SK-N-SH (cell line): ENCODE measurements at regions not wholly inside any gene's neighbourhood (a gene's known extent, or its start where the extent isn't known, plus 50 kb on each side); places are given as distances from the start of the nearest gene placed in this dataset.

Experiments used
- CTCF ChIA-PET: fragments of 300-600, 350-600 bp; formaldehyde crosslinking; extraction: SDS; loops from one replicate; lab custom pipeline; 2021; lab: Yijun Ruan, JAX
- POLR2A ChIA-PET: fragments of 350-600 bp; sonication (Branson Sonifier 250); formaldehyde crosslinking; extraction: SDS; loops from one replicate; lab custom pipeline; 2020; ENCODE audit warnings: antibody characterized with exemption, inconsistent platforms; lab: Yijun Ruan, JAX
- DNase-seq: peaks from one replicate; pipeline ENCODE4 v3.0.0; 2012
- H2AFZ ChIP-seq: fragments of 200-600 bp; sonication (generic); 2 replicates; pipeline ENCODE4 v1.8.1; 2016; ENCODE audit warnings: antibody characterized with exemption, mild to moderate bottlenecking, low read depth
- H3F3A ChIP-seq: fragments of 200-600 bp; sonication (generic); replicated peaks from 2 replicates; pipeline ENCODE3; 2016; ENCODE audit warnings: antibody characterized with exemption, mild to moderate bottlenecking; ENCODE audit not compliant: insufficient read depth
- H3K27ac ChIP-seq, 2 experiments: fragments of 200-500 bp in 1 of 2; fragments of 200-600 bp in 1 of 2; sonication (Bioruptor generic) in 1 of 2; sonication (generic), shearing (Covaris generic) in 1 of 2; 2 replicates each; pipeline versions ENCODE4 v1.5.1 to v1.6.1; 2014 to 2016; ENCODE audit warnings: low read depth in 2 of 2, inconsistent platforms in 1 of 2, low read length in 1 of 2, mild to moderate bottlenecking in 1 of 2, mixed read lengths in 1 of 2
- H3K27me3 ChIP-seq: fragments of 200-600 bp; sonication (generic), shearing (Covaris generic); 2 replicates; pipeline ENCODE4 v1.6.1; 2016; ENCODE audit warnings: mixed run types; ENCODE audit not compliant: insufficient read depth
- H3K36me3 ChIP-seq, 2 experiments: fragments of 200-500 bp in 1 of 2; fragments of 200-600 bp in 1 of 2; sonication (Bioruptor generic) in 1 of 2; sonication (generic) in 1 of 2; replicated peaks in 1 of 2; 2 replicates each; pipeline versions ENCODE3 to v1.5.1; 2014 to 2016; ENCODE audit warnings: low read length in 1 of 2, mild to moderate bottlenecking in 1 of 2; ENCODE audit not compliant: insufficient read depth in 2 of 2, control insufficient read depth in 1 of 2
- H3K4me1 ChIP-seq, 2 experiments: fragments of 200-500 bp in 1 of 2; fragments of 200-600 bp in 1 of 2; sonication (Bioruptor generic) in 1 of 2; sonication (generic), shearing (Covaris generic) in 1 of 2; 2 replicates each; pipeline versions ENCODE4 v1.5.1 to v1.6.1; 2014 to 2016; ENCODE audit warnings: low read depth in 1 of 2, low read length in 1 of 2, mixed run types in 1 of 2; ENCODE audit not compliant: insufficient read depth in 2 of 2, control insufficient read depth in 1 of 2
- H3K4me2 ChIP-seq: fragments of 200-600 bp; sonication (generic), shearing (Covaris generic); 2 replicates; pipeline ENCODE4 v1.6.1; 2017; ENCODE audit warnings: mixed run types
- H3K4me3 ChIP-seq, 2 experiments: fragments of 200-500 bp in 1 of 2; fragments of 200-600 bp in 1 of 2; sonication (Bioruptor generic) in 1 of 2; sonication (generic), shearing (Covaris generic) in 1 of 2; 2 replicates each; pipeline versions ENCODE4 v1.5.1 to v1.8.1; 2014 to 2016; ENCODE audit warnings: low read depth in 2 of 2, inconsistent platforms in 1 of 2, low read length in 1 of 2, mild to moderate bottlenecking in 1 of 2, mixed read lengths in 1 of 2, moderate library complexity in 1 of 2
- H3K79me2 ChIP-seq: fragments of 200-600 bp; sonication (generic); 2 replicates; pipeline ENCODE4 v1.8.1; 2017; ENCODE audit warnings: mild to moderate bottlenecking; ENCODE audit not compliant: insufficient read depth
- H3K9ac ChIP-seq: fragments of 200-600 bp; sonication (generic); 2 replicates; pipeline ENCODE4 v1.6.1; 2017; ENCODE audit warnings: mixed run types
- H3K9me2 ChIP-seq: fragments of 200-600 bp; sonication (generic); 2 replicates; pipeline ENCODE4 v1.6.1; 2017; ENCODE audit warnings: mixed run types
- H3K9me3 ChIP-seq: fragments of 200-600 bp; sonication (generic); 2 replicates; pipeline ENCODE4 v1.6.1; 2017; ENCODE audit warnings: mixed run types, mild to moderate bottlenecking, moderate library complexity
- H4K20me1 ChIP-seq: fragments of 200-600 bp; sonication (generic); 2 replicates; pipeline ENCODE4 v1.6.1; 2017; ENCODE audit warnings: mild to moderate bottlenecking, mixed run types; ENCODE audit not compliant: insufficient read depth
- CHD2 ChIP-seq: fragments of 150-350 bp; IDR thresholded peaks from 2 replicates; pipeline ENCODE4 v1.6.1; 2018; ENCODE audit warnings: low read length; ENCODE audit not compliant: partially characterized antibody
- EP300 ChIP-seq, 2 experiments: IDR thresholded peaks; 2 replicates each; pipeline versions ENCODE4 v1.4.0 to v1.6.1; 2012; ENCODE audit warnings: borderline replicate concordance in 1 of 2, low read depth in 1 of 2, low read length in 1 of 2
- FOSL2 ChIP-seq: IDR thresholded peaks from 2 replicates; pipeline ENCODE4 v1.4.0; 2012; ENCODE audit warnings: low read depth, mild to moderate bottlenecking, moderate library complexity, borderline replicate concordance
- FOXJ3 ChIP-seq: sonication (generic); formaldehyde crosslinking; IDR thresholded peaks from 2 replicates; pipeline ENCODE4 v1.5.1; 2020; ENCODE audit warnings: mild to moderate bottlenecking, missing genetic modification reagents
- GABPA ChIP-seq: IDR thresholded peaks from 2 replicates; pipeline ENCODE4 v1.4.0; 2012; ENCODE audit warnings: low read depth, mild to moderate bottlenecking
- NRF1 ChIP-seq: IDR thresholded peaks from 2 replicates; pipeline ENCODE4 v1.6.1; 2012; ENCODE audit warnings: low read depth, mild to moderate bottlenecking, low read length
- RAD21 ChIP-seq: IDR thresholded peaks from 2 replicates; pipeline ENCODE4 v1.6.1; 2012; ENCODE audit warnings: mild to moderate bottlenecking, low read length
- RCOR1 ChIP-seq: fragments of 150-350 bp; IDR thresholded peaks from 2 replicates; pipeline ENCODE4 v1.6.1; 2017; ENCODE audit warnings: antibody characterized with exemption, low read length
- RFX5 ChIP-seq: IDR thresholded peaks from 2 replicates; pipeline ENCODE4 v1.6.1; 2012; ENCODE audit warnings: mild to moderate bottlenecking, improper control_type of control experiment, low read length
- RXRA ChIP-seq: IDR thresholded peaks from 2 replicates; pipeline ENCODE4 v1.4.0; 2012; ENCODE audit warnings: low read depth, mild to moderate bottlenecking, borderline replicate concordance
- SMC3 ChIP-seq: IDR thresholded peaks from 2 replicates; pipeline ENCODE4 v1.6.1; 2012; ENCODE audit warnings: low read depth, low read length, improper control_type of control experiment
- TAF1 ChIP-seq: IDR thresholded peaks from 2 replicates; pipeline ENCODE4 v1.6.1; 2012; ENCODE audit warnings: low read depth, mild to moderate bottlenecking, low read length, moderate library complexity, borderline replicate concordance
- TEAD4 ChIP-seq: IDR thresholded peaks from 2 replicates; pipeline ENCODE4 v1.4.0; 2012; ENCODE audit warnings: mild to moderate bottlenecking, borderline replicate concordance; ENCODE audit not compliant: insufficient read depth
- WGBS: methylation state at CpG from one replicate; pipeline ENCODE4 v1.1.6; 2017; ENCODE audit warnings: low lambda C conversion rate; 5-methylcytosine and 5-hydroxymethylcytosine counted together
- TF ChIP-seq, protein P1 (sequence below): IDR thresholded peaks from 2 replicates; pipeline ENCODE4 v1.4.0; 2012; ENCODE audit warnings: low read depth, borderline replicate concordance
- TF ChIP-seq, protein P2 (sequence below): IDR thresholded peaks from 2 replicates; pipeline ENCODE4; 2012
- TF ChIP-seq, protein P3 (sequence below): IDR thresholded peaks from 2 replicates; pipeline ENCODE4 v1.6.1; 2012; ENCODE audit warnings: mild to moderate bottlenecking, low read depth, low read length, moderate library complexity
- TF ChIP-seq, protein P4 (sequence below): fragments of 200-600 bp; sonication (generic); IDR thresholded peaks from 2 replicates; pipeline ENCODE4 v1.6.1; 2017; ENCODE audit warnings: antibody characterized with exemption, mild to moderate bottlenecking, moderate library complexity
- TF ChIP-seq, protein P5 (sequence below): fragments of 150-350 bp; IDR thresholded peaks from 2 replicates; pipeline ENCODE4 v1.6.1; 2016; ENCODE audit warnings: mild to moderate bottlenecking, low read depth, low read length

DNA sequence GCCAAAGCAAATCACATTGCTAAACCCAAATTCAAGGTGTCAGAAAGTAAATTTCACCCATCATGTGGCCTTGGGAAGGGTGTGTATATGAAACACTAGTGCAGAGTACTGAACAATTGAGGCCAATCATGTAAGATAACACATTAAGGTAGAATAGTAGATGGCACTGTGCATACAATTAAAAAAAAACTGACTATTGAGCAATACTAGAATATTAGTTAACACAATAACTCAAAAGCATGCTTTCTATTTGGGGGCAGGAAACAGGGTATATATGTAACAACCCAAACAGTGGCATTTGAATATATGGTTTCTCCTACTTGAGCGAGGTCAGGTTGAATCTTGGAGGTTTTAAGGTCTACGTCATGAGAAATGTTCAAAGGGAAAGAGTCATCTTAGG is 63.0 kb upstream of the DYNLRB2 start (continued):
- TF ChIP-seq, protein P1, sequence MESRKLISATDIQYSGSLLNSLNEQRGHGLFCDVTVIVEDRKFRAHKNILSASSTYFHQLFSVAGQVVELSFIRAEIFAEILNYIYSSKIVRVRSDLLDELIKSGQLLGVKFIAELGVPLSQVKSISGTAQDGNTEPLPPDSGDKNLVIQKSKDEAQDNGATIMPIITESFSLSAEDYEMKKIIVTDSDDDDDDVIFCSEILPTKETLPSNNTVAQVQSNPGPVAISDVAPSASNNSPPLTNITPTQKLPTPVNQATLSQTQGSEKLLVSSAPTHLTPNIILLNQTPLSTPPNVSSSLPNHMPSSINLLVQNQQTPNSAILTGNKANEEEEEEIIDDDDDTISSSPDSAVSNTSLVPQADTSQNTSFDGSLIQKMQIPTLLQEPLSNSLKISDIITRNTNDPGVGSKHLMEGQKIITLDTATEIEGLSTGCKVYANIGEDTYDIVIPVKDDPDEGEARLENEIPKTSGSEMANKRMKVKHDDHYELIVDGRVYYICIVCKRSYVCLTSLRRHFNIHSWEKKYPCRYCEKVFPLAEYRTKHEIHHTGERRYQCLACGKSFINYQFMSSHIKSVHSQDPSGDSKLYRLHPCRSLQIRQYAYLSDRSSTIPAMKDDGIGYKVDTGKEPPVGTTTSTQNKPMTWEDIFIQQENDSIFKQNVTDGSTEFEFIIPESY: no peak

DNA sequence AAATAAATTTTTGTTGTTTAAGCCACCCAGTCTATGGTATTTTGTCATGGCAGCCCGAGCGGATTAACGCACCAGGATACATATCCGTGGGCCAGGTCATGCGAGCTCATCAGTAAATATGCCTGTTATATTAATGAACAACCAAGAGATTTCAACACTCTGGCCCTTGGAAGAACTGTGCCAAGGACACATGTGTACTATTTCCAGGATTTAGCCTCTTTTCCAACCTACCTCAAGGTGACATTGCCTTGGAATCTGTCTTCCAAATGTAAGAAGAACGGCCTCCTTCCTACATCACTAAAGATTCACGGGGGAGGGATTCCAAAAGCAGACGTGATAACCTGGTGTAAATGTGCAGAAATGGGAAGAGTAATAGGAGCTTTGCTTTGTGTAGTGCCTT is 72.8 kb upstream of the DYNLRB2 start:
- TF ChIP-seq CHD2 (no peak), RFX5 (no peak), GABPA (no peak), FOXJ3 (no peak), SMC3 (no peak), EP300 (IDR thresholded peaks at IDR 0.05; ENCODE audit: borderline replicate concordance in 1 of 2, low read depth in 1 of 2, low read length in 1 of 2) (no peak), RAD21 (no peak), RXRA (no peak), RCOR1 (no peak), TEAD4 (no peak), NRF1 (no peak), FOSL2 (no peak), TAF1 (no peak)
- TF ChIP-seq, protein P2, sequence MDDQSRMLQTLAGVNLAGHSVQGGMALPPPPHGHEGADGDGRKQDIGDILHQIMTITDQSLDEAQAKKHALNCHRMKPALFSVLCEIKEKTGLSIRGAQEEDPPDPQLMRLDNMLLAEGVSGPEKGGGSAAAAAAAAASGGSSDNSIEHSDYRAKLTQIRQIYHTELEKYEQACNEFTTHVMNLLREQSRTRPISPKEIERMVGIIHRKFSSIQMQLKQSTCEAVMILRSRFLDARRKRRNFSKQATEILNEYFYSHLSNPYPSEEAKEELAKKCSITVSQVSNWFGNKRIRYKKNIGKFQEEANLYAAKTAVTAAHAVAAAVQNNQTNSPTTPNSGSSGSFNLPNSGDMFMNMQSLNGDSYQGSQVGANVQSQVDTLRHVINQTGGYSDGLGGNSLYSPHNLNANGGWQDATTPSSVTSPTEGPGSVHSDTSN: no peak
- TF ChIP-seq, protein P3, sequence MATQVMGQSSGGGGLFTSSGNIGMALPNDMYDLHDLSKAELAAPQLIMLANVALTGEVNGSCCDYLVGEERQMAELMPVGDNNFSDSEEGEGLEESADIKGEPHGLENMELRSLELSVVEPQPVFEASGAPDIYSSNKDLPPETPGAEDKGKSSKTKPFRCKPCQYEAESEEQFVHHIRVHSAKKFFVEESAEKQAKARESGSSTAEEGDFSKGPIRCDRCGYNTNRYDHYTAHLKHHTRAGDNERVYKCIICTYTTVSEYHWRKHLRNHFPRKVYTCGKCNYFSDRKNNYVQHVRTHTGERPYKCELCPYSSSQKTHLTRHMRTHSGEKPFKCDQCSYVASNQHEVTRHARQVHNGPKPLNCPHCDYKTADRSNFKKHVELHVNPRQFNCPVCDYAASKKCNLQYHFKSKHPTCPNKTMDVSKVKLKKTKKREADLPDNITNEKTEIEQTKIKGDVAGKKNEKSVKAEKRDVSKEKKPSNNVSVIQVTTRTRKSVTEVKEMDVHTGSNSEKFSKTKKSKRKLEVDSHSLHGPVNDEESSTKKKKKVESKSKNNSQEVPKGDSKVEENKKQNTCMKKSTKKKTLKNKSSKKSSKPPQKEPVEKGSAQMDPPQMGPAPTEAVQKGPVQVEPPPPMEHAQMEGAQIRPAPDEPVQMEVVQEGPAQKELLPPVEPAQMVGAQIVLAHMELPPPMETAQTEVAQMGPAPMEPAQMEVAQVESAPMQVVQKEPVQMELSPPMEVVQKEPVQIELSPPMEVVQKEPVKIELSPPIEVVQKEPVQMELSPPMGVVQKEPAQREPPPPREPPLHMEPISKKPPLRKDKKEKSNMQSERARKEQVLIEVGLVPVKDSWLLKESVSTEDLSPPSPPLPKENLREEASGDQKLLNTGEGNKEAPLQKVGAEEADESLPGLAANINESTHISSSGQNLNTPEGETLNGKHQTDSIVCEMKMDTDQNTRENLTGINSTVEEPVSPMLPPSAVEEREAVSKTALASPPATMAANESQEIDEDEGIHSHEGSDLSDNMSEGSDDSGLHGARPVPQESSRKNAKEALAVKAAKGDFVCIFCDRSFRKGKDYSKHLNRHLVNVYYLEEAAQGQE: no peak
- TF ChIP-seq, protein P4, sequence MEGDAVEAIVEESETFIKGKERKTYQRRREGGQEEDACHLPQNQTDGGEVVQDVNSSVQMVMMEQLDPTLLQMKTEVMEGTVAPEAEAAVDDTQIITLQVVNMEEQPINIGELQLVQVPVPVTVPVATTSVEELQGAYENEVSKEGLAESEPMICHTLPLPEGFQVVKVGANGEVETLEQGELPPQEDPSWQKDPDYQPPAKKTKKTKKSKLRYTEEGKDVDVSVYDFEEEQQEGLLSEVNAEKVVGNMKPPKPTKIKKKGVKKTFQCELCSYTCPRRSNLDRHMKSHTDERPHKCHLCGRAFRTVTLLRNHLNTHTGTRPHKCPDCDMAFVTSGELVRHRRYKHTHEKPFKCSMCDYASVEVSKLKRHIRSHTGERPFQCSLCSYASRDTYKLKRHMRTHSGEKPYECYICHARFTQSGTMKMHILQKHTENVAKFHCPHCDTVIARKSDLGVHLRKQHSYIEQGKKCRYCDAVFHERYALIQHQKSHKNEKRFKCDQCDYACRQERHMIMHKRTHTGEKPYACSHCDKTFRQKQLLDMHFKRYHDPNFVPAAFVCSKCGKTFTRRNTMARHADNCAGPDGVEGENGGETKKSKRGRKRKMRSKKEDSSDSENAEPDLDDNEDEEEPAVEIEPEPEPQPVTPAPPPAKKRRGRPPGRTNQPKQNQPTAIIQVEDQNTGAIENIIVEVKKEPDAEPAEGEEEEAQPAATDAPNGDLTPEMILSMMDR: no peak
- TF ChIP-seq, protein P5, sequence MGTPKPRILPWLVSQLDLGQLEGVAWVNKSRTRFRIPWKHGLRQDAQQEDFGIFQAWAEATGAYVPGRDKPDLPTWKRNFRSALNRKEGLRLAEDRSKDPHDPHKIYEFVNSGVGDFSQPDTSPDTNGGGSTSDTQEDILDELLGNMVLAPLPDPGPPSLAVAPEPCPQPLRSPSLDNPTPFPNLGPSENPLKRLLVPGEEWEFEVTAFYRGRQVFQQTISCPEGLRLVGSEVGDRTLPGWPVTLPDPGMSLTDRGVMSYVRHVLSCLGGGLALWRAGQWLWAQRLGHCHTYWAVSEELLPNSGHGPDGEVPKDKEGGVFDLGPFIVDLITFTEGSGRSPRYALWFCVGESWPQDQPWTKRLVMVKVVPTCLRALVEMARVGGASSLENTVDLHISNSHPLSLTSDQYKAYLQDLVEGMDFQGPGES: no peak
- TF ChIP-seq, protein P1: no peak
- DNase-seq: no peak
- no peaks in the 10 kb centered on the region for H3K36me3 ChIP-seq
- no peaks in the 10 kb centered on the region; the same call in 1 of the 2 replicates for H3K9me3 ChIP-seq
- no peaks in the 10 kb centered on the region for H3F3A ChIP-seq
- no peaks in the 10 kb centered on the region; a peak in 1 of 4 replicates for H3K4me1 ChIP-seq
- WGBS: 59% methylated on average over 8 of the region's 8 CpGs
- H3K27me3 ChIP-seq: no peaks in the 10 kb centered on the region
- no peak overlapping the region for H3K4me3 ChIP-seq
- H2AFZ ChIP-seq: no peak overlapping the region
- no peak overlapping the region for H3K4me2 ChIP-seq
- H3K9ac ChIP-seq: no peak overlapping the region
- ChIA-PET CTCF (interaction anchor here (2.4 kb wide), 1 partner anchor 10 kb away, joined by 16 read pairs; no protein-coding TSS in a partner anchor), POLR2A (no interaction called here)
- no peaks in the 10 kb centered on the region for H4K20me1 ChIP-seq
- no peaks in the 10 kb centered on the region for H3K79me2 ChIP-seq
- H3K9me2 ChIP-seq: no peaks in the 10 kb centered on the region
- H3K27ac ChIP-seq: no peak overlapping the region
